ENCODE measurements at regions not wholly inside any gene's neighbourhood (a gene's known extent, or its start where the extent isn't known, plus 50 kb on each side); places are given as distances from the start of the nearest gene placed in this dataset.
"Not testable (repeated sequence)": the region's sequence is repeated elsewhere in the genome, so short reads cannot be mapped to it uniquely, and the experiment has no call there.

DNA sequence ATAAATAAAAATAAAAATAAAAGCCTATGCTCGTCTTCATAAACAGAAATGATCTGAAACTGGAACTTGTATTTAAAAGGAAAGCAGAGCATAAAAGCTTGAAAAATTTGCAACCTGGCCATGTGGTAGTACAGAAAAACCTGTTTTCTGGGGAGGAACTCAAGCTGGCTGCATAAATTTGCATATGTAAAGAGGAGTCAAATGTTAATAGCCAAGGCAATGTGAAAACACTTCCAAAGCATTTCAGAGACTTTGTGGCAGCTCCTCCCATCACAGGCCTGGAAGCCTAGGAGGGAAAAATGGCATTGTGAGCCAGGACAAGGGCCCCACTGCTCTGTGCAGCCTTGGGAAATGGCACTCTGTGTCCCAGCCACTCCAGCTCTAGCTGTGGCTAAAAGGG, 727.9 kb upstream of the DIAPH2 start:
- Histone ChIP-seq H3K4me3 (ENCODE audit: low read depth, low read length) (no peak overlapping the region), H3K27me3 (ENCODE audit: insufficient read depth, low read depth, severe bottlenecking) (peaks cover 2% of the 10 kb centered on the region), H3K9me3 (ENCODE audit: severe bottlenecking) (no peaks in the 10 kb centered on the region), H3K27ac (no peak overlapping the region), H3K36me3 (no peaks in the 10 kb centered on the region)
- no peak for DNase-seq
- TF ChIP-seq, protein P1, sequence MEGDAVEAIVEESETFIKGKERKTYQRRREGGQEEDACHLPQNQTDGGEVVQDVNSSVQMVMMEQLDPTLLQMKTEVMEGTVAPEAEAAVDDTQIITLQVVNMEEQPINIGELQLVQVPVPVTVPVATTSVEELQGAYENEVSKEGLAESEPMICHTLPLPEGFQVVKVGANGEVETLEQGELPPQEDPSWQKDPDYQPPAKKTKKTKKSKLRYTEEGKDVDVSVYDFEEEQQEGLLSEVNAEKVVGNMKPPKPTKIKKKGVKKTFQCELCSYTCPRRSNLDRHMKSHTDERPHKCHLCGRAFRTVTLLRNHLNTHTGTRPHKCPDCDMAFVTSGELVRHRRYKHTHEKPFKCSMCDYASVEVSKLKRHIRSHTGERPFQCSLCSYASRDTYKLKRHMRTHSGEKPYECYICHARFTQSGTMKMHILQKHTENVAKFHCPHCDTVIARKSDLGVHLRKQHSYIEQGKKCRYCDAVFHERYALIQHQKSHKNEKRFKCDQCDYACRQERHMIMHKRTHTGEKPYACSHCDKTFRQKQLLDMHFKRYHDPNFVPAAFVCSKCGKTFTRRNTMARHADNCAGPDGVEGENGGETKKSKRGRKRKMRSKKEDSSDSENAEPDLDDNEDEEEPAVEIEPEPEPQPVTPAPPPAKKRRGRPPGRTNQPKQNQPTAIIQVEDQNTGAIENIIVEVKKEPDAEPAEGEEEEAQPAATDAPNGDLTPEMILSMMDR (IDR thresholded peaks at IDR 0.05; ENCODE audit: low read depth, low read length), result no peak

DNA sequence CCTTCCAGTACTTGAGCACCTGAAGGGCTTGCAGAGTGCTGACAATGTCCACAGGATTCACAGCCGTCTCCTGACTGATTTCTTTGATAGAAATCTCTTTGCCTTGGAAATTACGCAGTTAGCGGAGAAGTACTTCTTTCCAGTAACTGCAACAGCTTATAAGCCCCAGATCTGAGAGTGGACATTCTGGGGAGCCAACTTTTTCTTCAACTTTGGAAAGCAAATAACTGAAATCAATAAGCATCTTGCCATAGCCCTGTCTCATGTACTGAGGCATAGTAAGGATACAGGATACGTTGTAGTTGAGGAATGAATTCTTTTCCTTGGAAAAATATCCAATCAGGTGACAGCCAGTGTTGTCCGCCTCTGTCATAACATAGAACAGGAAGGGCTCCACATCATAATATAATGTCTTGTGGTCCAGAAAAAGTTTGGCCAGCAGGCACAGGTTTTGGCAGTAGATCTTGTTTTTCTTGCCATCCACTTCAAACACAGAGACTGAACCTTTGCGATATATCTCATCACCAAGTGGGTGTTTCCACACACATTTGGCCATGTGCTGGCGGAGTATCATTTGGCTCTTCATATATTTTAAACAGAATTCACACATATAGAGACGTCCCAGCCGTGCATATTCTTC, 711.1 kb upstream of the DIAPH2 start:
- not testable (repeated sequence) for H3K4me3 ChIP-seq (ENCODE audit: low read depth, low read length); H3K27ac ChIP-seq

DNA sequence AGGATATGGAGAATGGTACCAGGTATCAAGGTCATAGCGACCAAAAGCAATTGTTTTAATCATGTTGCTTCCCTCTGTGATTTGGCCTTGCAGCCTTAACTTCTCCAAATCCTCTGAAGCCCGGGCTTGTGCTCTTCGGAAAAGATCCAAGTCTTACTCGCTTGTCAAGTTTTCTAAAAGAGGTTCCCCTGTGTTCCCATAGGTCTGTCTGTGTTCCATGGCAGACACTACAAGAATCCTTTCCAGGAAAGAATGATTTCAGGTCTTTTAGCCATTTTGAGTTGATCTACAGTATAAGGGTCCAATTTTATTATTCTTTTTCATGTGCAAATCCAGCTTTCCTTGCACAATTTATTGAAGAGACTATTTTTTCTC, 710.6 kb upstream of the DIAPH2 start:
- no peaks in the 10 kb centered on the region for H3K36me3 ChIP-seq
- no peaks in the 10 kb centered on the region for H3K9me3 ChIP-seq (ENCODE audit: severe bottlenecking)
- H3K4me3 ChIP-seq (ENCODE audit: low read depth, low read length), result no peak overlapping the region
- H3K27ac ChIP-seq, result no peak overlapping the region
- peaks cover 28% of the 10 kb centered on the region for H3K27me3 ChIP-seq (ENCODE audit: insufficient read depth, low read depth, severe bottlenecking)
- no peak for DNase-seq
- TF ChIP-seq, protein P1 (IDR thresholded peaks at IDR 0.05; ENCODE audit: low read depth, low read length), result no peak

More for the DNA sequence above, 711.1 kb upstream of the DIAPH2 start:
- DNase-seq; H3K36me3 ChIP-seq; H3K9me3 ChIP-seq (ENCODE audit: severe bottlenecking): not testable (repeated sequence)
- peaks cover 28% of the 10 kb centered on the region for H3K27me3 ChIP-seq (ENCODE audit: insufficient read depth, low read depth, severe bottlenecking)

DNA sequence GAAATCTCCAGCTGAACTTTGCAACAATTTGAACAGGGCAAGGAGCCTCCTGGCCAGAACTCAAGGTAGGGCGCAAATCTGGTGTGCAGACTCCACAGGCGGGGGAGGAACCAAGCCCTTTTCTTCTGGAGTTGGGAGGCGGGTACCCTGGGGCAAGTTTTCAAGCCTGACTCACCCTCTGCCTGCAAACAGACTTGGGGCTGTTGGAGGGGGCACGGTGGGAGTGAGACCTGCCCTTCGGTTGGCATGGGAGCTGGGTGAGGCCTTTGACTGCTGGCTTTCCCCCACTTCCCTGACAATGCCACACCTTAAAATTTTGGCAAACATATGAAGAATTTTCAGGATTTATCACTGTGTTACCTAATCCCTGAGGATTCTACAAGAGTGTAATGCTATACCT, 709.8 kb upstream of the DIAPH2 start:
- TF ChIP-seq, protein P1 (IDR thresholded peaks at IDR 0.05; ENCODE audit: low read depth, low read length), result no peak
- H3K27me3 ChIP-seq (ENCODE audit: insufficient read depth, low read depth, severe bottlenecking), result peaks cover 28% of the 10 kb centered on the region
- H3K9me3 ChIP-seq (ENCODE audit: severe bottlenecking), result no peaks in the 10 kb centered on the region
- DNase-seq, result no peak
- no peak overlapping the region for H3K27ac ChIP-seq
- no peak overlapping the region for H3K4me3 ChIP-seq (ENCODE audit: low read depth, low read length)
- no peaks in the 10 kb centered on the region for H3K36me3 ChIP-seq

- Histone ChIP-seq H3K36me3 (no peaks in the 10 kb centered on the region), H3K27me3 (ENCODE audit: insufficient read depth, low read depth, severe bottlenecking) (peaks cover 31% of the 10 kb centered on the region), H3K4me3 (ENCODE audit: low read depth, low read length) (no peak overlapping the region), H3K27ac (no peak overlapping the region), H3K9me3 (ENCODE audit: severe bottlenecking) (no peaks in the 10 kb centered on the region)
- no peak for DNase-seq
- TF ChIP-seq, protein P1 (IDR thresholded peaks at IDR 0.05; ENCODE audit: low read depth, low read length), result no peak
Observed at GRCh38 chrX:95995583-95995982, 689.1 kb upstream of the DIAPH2 start.

DNA sequence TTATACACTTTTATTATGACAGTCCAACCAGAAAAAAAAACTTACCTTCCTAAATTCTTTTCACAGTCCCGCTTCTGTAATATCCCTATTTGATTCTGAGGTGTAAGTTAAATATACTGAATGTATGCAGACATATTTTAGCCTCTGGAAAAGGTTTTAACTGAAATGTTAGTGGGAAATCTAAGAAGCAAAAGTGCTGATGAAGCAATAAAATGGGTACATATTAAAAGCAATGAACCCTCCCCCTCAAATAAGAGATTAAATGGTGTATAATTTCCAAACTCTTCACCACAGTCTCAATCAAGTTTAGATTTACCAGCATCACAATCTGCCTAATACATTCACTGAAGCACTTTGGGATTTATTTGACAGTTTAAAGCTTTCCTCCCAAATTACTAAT, 688.3 kb upstream of the DIAPH2 start:
- Histone ChIP-seq H3K36me3 (no peaks in the 10 kb centered on the region), H3K27me3 (ENCODE audit: insufficient read depth, low read depth, severe bottlenecking) (peaks cover 31% of the 10 kb centered on the region), H3K4me3 (ENCODE audit: low read depth, low read length) (no peak overlapping the region), H3K27ac (no peak overlapping the region), H3K9me3 (ENCODE audit: severe bottlenecking) (no peaks in the 10 kb centered on the region)
- TF ChIP-seq, protein P1 (IDR thresholded peaks at IDR 0.05; ENCODE audit: low read depth, low read length), result no peak
- DNase-seq, result no peak
